ENCODE measurements at regions not wholly inside any gene's neighbourhood (a gene's known extent, or its start where the extent isn't known, plus 50 kb on each side); places are given as distances from the start of the nearest gene placed in this dataset.

DNA sequence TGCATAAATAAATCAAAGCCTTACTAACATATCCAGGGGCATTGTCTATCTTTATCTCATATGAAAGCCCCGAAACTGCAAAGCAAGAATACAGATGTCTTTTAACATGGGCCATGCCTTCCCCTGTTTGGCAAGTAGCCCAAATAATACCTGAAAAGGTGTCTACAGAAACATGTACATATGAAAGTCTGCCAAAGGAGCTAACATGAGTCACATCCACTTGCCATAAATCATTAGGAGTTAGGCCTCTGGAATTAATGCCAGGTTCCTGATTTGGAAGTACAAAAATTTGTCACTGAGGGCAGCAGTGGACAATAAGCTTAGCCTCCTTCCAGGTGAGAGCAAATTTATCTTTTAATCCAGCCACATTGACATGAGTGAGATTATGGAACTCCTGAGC, 85.5 kb upstream of the PGR start:
- TF ChIP-seq, protein P1, sequence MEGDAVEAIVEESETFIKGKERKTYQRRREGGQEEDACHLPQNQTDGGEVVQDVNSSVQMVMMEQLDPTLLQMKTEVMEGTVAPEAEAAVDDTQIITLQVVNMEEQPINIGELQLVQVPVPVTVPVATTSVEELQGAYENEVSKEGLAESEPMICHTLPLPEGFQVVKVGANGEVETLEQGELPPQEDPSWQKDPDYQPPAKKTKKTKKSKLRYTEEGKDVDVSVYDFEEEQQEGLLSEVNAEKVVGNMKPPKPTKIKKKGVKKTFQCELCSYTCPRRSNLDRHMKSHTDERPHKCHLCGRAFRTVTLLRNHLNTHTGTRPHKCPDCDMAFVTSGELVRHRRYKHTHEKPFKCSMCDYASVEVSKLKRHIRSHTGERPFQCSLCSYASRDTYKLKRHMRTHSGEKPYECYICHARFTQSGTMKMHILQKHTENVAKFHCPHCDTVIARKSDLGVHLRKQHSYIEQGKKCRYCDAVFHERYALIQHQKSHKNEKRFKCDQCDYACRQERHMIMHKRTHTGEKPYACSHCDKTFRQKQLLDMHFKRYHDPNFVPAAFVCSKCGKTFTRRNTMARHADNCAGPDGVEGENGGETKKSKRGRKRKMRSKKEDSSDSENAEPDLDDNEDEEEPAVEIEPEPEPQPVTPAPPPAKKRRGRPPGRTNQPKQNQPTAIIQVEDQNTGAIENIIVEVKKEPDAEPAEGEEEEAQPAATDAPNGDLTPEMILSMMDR (optimal IDR thresholded peaks at IDR 0.05 in 1 of 3, IDR thresholded peaks at IDR 0.05 in 1 of 3, conservative IDR thresholded peaks at IDR 0.05 in 1 of 3; ENCODE audit: extremely low read depth in 1 of 3, insufficient read depth in 2 of 3, low read length in 3 of 3) = no peak
- TF ChIP-seq EZH2 (IDR thresholded peaks at IDR 0.05; ENCODE audit: low read length) = no peak
- peaks cover 2% of the 10 kb centered on the region for H3K9me3 ChIP-seq (ENCODE audit: control insufficient read depth, low read depth, low read length)
- H3K79me2 ChIP-seq (ENCODE audit: control insufficient read depth, insufficient read depth, low read length) = no peaks in the 10 kb centered on the region
- no peak overlapping the region for H2AFZ ChIP-seq (ENCODE audit: control insufficient read depth, low read length)
- dilution Hi-C loops (cut with MboI; ENCODE audit: extremely low pct_ligation_motif_present, low sequenced_read_pairs) = no loop called here
- H3K4me3 ChIP-seq (ENCODE audit: control insufficient read depth in 2 of 3, extremely low read depth in 1 of 3, insufficient read depth in 2 of 3, low read depth in 1 of 3, low read length in 3 of 3) = no peak overlapping the region
- DNase-seq (ENCODE audit: low read depth, low spot score) (peak; percentile 13), FAIRE-seq (peak; percentile 20)
- H3K9ac ChIP-seq (ENCODE audit: control insufficient read depth, extremely low read depth, insufficient read depth, low read length) = no peak overlapping the region
- H3K4me1 ChIP-seq (ENCODE audit: control insufficient read depth, extremely low read depth, insufficient read depth, low read length) = no peaks in the 10 kb centered on the region
- no peaks in the 10 kb centered on the region for H4K20me1 ChIP-seq (ENCODE audit: control insufficient read depth, extremely low read depth, insufficient read depth, low read length)
- no peaks in the 10 kb centered on the region for H3K36me3 ChIP-seq (ENCODE audit: control insufficient read depth in 2 of 2, extremely low read depth in 1 of 2, insufficient read depth in 2 of 2, low read length in 2 of 2)
- no peak overlapping the region for H3K27ac ChIP-seq (ENCODE audit: control insufficient read depth, insufficient read depth, low read length)
- H3K4me2 ChIP-seq (ENCODE audit: control insufficient read depth, extremely low read depth, insufficient read depth, low read depth, low read length) = no peak overlapping the region
- no peaks in the 10 kb centered on the region for H3K27me3 ChIP-seq (ENCODE audit: control insufficient read depth, extremely low read depth, insufficient read depth, low read length)
- H3K9me1 ChIP-seq (ENCODE audit: control insufficient read depth, extremely low read depth, insufficient read depth, low read length) = no peaks in the 10 kb centered on the region

DNA sequence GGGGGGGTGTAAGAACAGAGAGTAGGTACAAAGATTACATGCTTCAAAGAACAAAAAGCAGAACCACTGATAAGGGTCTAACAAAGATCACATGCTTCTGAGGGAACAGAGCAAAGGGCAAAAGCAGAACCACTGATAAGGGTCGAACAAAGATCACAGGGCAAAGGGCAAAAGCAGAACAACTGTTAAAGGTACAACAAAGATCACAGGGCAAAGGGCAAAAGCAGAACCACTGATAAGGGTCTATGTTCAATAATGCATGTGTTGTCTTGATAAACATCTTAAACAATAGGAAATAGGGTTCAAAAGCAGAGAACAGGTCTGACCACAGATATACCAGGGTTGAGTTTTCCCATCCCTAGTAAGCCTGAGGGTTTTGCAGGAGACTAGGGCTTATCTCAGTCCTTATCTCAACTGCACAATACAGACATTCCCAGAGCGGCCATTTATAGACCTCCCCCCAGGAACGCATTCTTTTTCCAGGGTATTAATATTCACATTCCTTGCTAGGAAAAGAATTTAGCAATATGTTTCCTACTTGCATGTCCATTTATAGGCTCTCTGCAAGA, 81.9 kb upstream of the PGR start:
- Histone ChIP-seq H3K9me3 (ENCODE audit: control insufficient read depth, low read depth, low read length) (peaks cover 2% of the 10 kb centered on the region), H3K4me3 (ENCODE audit: control insufficient read depth in 2 of 3, extremely low read depth in 1 of 3, insufficient read depth in 2 of 3, low read depth in 1 of 3, low read length in 3 of 3) (no peak overlapping the region), H3K27ac (ENCODE audit: control insufficient read depth, insufficient read depth, low read length) (no peak overlapping the region), H3K4me1 (ENCODE audit: control insufficient read depth, extremely low read depth, insufficient read depth, low read length) (no peaks in the 10 kb centered on the region), H4K20me1 (ENCODE audit: control insufficient read depth, extremely low read depth, insufficient read depth, low read length) (no peaks in the 10 kb centered on the region), H3K9ac (ENCODE audit: control insufficient read depth, extremely low read depth, insufficient read depth, low read length) (no peak overlapping the region), H3K4me2 (ENCODE audit: control insufficient read depth, extremely low read depth, insufficient read depth, low read depth, low read length) (no peak overlapping the region), H3K79me2 (ENCODE audit: control insufficient read depth, insufficient read depth, low read length) (no peaks in the 10 kb centered on the region), H2AFZ (ENCODE audit: control insufficient read depth, low read length) (no peak overlapping the region), H3K36me3 (ENCODE audit: control insufficient read depth in 2 of 2, extremely low read depth in 1 of 2, insufficient read depth in 2 of 2, low read length in 2 of 2) (no peaks in the 10 kb centered on the region), H3K9me1 (ENCODE audit: control insufficient read depth, extremely low read depth, insufficient read depth, low read length) (no peaks in the 10 kb centered on the region), H3K27me3 (ENCODE audit: control insufficient read depth, extremely low read depth, insufficient read depth, low read length) (no peaks in the 10 kb centered on the region)
- FAIRE-seq (no peak), DNase-seq (ENCODE audit: low read depth, low spot score) (no peak)
- TF ChIP-seq, protein P1 (optimal IDR thresholded peaks at IDR 0.05 in 1 of 3, IDR thresholded peaks at IDR 0.05 in 1 of 3, conservative IDR thresholded peaks at IDR 0.05 in 1 of 3; ENCODE audit: extremely low read depth in 1 of 3, insufficient read depth in 2 of 3, low read length in 3 of 3) = no peak
- no peak for TF ChIP-seq EZH2 (IDR thresholded peaks at IDR 0.05; ENCODE audit: low read length)
- dilution Hi-C loops (cut with MboI; ENCODE audit: extremely low pct_ligation_motif_present, low sequenced_read_pairs) = no loop called here
